Cerebellar cortex (tissue), 1 donor: ENCODE measurements at regions not wholly inside any gene's neighbourhood (a gene's known extent, or its start where the extent isn't known, plus 50 kb on each side); places are given as distances from the start of the nearest gene placed in this dataset.

Experiments
- DNase-seq: peaks from one replicate; pipeline ENCODE4 v3.0.0-alpha.2; 2015; ENCODE audit warnings: low spot score

DNA sequence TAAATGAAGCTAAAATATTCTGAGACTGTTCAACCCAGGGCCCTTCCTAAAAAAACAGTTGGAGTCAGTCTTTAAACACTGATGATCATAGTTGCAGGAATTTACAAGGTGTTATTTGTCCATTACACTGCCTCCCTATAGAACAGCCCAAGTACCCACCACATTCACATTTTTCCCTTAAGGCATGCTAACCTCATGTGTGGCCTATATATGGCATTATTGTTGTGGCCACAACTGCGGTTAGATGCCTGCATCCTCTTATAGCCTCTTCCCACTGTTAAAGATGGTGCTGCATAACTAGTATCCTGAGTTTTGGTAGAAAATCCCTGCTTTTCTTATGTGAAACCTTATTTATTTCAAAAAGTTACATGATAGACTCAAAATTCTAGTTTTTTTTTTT, 287.9 kb upstream of the SEMA3A start:
- DNase-seq: no peak

DNA sequence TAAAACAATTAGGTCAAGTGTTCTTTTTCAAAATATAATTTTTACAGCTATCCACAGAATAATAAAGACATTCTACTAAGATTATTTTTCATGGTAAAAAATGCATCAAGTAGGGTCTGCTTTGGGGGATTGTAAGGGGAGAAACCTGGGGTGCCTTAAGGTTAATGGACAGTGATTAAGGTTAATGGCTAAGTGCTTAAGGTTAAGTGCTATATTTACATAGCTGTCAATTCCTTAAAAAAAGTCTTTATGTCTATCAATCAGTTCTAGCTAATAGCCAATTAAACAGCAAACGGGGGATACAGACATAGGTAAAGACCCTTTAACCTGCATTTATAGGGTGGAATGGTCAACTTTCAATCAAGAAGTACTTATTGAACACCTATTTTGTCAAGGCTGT, 284.5 kb upstream of the SEMA3A start:
- DNase-seq: no peak

DNA sequence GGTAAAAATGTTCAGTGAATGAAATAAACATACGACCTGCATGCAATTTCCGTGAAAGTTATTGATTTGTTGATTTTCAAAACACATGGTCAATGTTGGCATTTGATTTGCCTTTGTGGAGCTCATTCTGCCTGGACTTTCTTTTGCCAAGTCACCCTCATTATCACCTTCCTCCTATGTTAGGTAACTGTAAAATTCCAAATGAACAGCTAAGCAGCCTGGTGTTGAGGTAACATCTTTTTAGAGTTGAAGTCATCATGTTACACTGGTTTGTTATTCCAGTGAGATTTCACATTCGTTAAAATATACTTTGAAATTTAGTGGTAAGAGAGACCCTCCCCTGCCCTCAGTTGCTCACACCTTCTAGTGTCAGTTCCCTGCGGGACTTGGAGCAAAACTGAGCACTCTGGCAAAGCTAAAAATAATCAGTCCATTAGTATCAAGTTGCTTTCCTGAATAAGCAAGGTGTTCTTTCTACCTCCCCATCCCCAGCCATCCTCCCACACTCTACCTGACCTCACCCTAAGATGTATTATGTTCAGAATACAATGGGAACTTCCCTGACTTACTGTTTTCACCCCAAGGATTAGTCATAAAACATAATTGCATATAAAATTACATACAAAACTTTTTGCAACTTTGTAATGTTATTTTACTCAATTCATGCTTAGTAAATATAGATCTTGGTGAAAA, 283.3 kb upstream of the SEMA3A start:
- no peak for DNase-seq

- no peak for DNase-seq
Observed at GRCh38 chr7:84474436-84474835, 279.8 kb upstream of the SEMA3A start.

- no peak for DNase-seq
Observed at GRCh38 chr7:84471576-84471975, 277.0 kb upstream of the SEMA3A start.

DNA sequence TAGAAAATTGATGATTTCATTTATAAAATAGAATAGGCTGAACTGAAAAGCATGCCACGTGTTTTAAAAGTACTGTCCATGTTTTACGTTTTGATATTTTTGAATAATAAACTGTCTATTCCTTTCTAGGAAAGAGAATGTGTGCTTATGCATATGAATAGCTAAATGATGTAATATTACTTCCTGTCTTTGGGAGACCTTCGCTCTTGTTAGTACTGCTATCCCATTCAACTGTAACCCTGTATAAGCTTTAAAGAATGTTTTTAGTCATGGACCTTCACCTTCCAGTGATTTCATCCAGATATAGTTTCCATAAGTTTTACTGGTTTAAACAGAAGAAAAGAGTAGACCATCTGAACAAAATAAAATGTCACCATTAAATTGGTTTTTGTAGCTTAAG, 274.4 kb upstream of the SEMA3A start:
- no peak for DNase-seq

GRCh38 chr7:84462259-84462658, 267.7 kb upstream of the SEMA3A start:
- no peak for DNase-seq

DNA sequence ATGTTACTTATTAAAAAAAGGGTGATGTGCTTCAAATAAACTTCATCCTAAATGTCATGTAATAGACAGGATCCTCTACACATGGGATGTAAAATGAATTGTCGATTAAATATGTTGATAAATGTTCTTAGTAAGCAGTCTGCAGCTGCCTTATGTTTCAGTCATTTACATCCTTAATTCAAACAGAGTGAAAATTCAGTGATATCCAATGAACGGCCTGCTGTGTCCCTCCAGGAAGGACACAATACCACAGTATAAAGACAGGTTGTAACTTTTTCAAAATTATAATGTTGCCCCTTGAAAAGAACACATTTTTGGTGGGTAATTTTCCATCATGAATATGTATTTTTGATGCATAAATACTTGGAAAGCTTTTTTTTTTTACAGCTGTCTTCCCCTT, 266.5 kb upstream of the SEMA3A start:
- DNase-seq: no peak

GRCh38 chr7:84455788-84456187, 261.2 kb upstream of the SEMA3A start:
- no peak for DNase-seq

DNA sequence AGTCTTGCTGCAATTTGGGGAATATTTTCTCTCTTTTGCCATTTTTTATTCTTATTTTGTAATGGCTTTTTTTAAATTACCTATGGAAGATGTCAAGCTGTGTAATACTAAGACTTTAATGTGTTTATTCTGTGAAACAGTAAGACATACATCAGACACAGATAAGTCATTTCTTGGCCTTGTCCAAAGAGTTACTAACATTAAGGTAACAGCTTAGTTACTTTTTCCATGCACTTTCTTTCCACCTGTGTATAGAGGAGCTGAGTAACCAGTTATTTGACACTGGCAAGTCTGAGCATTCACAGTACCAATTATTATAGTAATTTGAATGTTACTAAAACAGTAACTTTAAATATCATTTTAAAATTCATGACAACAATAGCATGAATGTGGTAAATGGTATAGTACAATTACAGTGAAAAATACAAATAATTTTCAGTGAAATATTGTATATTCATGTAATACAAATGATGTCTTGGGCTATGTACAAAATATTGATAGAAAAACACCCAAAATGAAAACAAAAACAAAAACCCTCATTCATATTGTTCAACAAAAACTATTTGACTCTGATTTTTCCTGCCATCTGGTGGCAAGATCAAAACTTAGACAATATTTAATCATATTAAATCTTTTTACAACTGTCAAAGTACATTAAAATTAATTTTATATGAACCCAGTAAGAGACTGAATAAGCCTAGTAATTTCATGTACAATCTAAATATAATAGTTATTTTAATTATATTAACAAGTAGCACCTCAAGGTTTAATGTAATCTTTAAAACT, 259.8 kb upstream of the SEMA3A start:
- no peak for DNase-seq

GRCh38 chr7:84452618-84453017, 258.0 kb upstream of the SEMA3A start:
- no peak for DNase-seq

- DNase-seq: no peak
Observed at GRCh38 chr7:84450772-84451171, 256.2 kb upstream of the SEMA3A start.

DNA sequence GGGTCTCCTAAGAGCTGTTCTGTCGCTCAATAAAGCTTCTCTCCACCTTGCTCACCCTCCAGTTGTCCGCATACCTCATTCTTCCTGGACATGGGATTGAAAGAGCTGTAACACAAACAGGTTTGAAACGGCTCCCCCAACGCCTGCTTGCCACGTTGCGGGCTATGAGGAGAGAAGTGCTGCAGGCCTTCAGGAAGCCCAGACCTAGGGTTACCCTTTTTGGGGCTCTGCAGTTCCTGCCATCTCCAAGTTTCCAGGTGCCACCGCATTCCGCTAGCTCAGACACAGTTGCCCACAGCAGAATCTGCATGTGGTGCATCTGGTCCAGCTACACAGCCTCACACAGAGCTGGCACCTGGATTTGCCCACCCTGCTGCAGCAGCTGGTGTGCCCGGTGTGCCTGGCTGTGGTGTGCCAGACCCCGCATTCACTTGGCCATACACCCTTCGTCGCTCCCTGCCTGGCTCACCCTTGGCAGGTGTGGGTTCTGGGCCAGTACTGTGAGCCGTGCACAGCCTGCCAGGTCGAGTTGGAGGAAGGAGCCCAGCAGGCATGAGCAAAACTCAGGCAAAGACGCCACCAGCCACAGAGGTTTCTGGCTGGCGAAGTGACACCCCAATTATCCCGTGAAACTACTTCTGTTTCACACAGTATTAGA, 253.2 kb upstream of the SEMA3A start:
- DNase-seq: no peak

DNA sequence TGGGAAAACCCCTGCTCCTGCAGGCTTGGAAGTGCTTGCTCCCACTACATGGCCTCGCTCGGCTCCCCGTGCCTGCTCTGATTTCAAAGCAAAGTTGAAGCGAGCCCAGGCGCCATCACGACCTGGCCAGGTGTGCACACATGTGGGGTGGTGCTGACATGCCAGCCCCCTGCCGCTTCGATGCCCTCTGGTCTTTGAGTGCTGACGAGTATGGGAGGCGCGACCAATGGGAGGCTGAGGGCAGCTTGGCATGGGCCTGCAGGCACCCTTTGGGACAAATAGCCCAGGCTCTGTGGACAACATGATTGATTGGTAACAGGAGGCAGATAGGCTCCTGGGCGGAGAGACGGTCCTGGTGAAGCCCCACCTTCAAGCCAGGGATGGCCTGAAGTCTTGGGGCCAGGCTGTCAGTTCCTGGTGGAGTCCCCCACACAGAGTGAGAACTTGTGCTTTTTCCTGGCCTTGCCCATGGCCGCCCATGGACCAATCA, 252.4 kb upstream of the SEMA3A start:
- no peak for DNase-seq

GRCh38 chr7:84425702-84426259, 231.2 kb upstream of the SEMA3A start:
- no peak for DNase-seq

- DNase-seq: no peak
Observed at GRCh38 chr7:84422790-84423189, 228.2 kb upstream of the SEMA3A start.

DNA sequence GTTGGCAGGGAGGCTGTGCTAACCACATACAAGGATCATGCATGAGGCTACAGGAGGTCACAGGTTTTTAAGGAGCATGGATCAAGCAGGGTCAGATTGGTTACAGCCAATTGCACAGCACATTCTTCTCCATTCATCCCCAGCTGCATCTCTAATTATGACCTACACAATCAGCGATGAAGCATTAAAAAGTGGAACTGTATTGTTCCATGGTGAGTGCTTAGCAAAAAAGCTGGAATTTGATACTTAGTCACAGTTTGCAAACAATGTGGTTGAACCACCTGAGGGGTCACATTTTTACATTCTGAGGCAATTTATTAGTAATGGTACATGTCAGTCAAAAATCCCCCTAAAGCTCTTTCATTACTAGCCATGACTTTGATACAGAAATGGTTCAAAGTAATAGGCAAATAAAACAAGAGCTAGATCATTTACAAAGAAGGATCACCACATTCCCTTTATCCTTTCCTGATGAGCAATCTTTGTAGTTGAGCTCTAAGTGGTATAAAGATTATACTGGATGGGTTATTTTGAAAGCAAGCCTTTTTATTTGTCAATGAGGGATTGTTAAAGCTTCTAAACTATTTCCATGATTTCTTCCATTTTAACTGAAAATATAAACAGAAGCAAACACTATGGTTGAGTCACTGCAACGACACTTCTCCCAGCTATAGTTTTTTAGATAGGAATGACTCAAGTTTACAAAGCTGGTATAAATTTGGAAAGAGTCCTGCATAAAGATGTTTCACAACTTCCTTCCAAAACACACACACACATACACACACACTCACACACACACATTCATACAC, 217.8 kb upstream of the SEMA3A start:
- no peak for DNase-seq

DNA sequence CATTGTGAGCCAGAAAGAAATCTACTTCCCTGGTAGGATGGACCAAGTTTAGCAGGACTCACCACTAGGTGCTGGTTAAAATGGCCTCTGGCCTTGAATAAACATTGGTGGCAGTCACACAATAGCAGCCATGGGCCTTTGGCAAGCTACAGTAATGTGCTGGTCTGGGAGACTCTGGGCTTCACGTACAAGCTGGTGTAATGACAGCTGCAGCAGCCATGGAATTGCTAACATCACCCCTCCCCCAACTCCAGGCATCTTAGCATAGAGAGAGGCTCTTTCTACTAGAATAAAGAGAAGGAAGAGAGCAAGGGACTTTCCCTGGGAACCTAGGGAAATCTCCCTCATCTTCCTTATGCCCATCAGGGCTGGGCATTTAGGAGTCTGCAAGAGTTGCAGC, 205.1 kb upstream of the SEMA3A start:
- DNase-seq: no peak

DNA sequence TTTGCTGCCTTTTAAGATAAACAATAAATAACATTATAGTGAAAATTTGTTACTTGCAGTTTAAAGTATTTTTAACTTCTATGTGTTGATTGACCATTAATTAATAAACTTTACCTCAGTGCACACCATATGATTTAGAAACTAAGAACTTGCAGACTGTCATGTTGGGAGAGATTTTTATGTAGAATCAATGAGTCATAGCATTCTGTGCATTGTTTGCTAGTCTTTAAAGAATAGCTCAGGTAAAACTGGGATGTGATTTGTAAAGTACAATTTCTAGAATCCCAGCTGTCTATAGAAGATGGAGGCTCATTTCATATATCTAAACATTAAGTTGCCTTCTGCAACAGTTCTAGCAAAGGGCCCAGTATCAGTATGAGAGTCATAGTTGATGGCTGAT, 199.6 kb upstream of the SEMA3A start:
- DNase-seq: no peak

DNA sequence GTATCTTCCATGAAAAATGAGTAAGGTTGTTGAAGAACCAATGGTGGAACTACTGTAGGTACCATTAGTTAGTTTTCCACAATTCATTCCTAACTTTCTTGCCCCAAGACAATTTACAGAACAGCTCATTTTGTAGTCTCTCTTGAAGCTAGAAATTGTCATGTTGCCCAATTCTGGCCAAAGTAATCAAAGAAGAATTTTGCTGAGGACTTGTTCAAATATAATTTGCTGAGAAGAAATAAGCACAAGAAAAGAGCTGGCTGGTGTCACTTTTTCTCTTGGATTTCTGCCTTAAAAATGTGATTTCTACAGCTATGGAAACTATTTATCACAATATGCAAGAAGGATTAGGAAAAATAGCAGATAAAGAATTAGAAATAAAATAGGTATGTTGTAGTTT, 199.2 kb upstream of the SEMA3A start:
- DNase-seq: no peak

GRCh38 chr7:84390845-84391244, 196.3 kb upstream of the SEMA3A start:
- DNase-seq: no peak

GRCh38 chr7:84389242-84389641, 194.7 kb upstream of the SEMA3A start:
- DNase-seq: no peak
